Sciatic nerve (tissue), 2 donors: ENCODE measurements at regions not wholly inside any gene's neighbourhood (a gene's known extent, or its start where the extent isn't known, plus 50 kb on each side); places are given as distances from the start of the nearest gene placed in this dataset.
"Not testable (repeated sequence)": the region's sequence is repeated elsewhere in the genome, so short reads cannot be mapped to it uniquely, and the experiment has no call there.

Experiments
- ATAC-seq: fragments of 200-7000 bp; cut with Tn5 transposase; one replicate; pipeline ENCODE4 v1.9.1; 2020; ENCODE audit warnings: mild to moderate bottlenecking, moderate library complexity
- DNase-seq: peaks from one replicate; pipeline ENCODE4 v3.0.0-alpha.2; 2020; ENCODE audit warnings: low spot score
- intact Hi-C: fragments of 100-400 bp; cut with DNase I; formaldehyde crosslinking; loops from one replicate; pipeline ENCODE4 v1.14.2; 2022
- donor health status: DM: no; HTN: no; CAD: no.
- donor health status: DM: no; HTN: no; CAD: no.

DNA sequence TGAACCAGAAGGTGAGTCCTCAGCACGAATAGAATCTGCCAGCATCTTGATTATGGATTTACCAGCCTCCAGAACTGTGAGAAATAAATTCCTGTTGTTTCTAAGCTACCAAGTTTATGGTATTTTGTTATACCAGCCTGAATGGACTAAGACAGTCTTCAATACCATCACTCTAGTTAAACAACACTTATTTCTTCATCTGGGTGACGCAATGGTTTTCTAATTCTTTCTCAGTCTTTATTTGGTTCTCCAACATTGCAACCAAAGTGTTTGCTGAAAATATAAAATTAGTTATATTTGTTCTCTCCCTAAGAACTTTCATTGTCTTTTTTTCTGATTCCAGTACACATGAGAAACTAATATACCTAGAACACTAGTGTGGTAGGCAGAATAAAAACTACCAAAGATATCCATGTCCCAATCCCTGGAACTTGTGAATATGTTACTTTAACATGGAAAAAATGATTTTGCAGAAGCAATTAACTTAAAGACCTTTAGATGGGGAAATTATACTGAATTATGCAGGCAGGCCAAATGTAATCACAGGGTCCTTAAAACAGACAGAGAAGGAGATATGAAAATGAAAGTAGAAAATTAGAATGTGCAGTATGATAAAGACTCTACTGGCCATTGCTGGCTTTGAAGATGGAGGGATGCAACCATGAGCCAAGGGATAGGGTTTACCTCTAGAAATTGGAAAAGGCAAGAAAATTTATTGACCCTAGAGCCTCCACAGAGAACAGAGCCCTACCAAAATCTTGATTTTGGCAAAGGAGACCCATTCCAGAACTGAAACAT lies 1115.1 kb downstream of the PLA2G4A start:
- intact Hi-C loops = no loop called here
- no peak for DNase-seq
- ATAC-seq = no peak

GRCh38 chr1:187946661-187947060 lies 1117.9 kb downstream of the PLA2G4A start:
- ATAC-seq, intact Hi-C loops, DNase-seq: not testable (repeated sequence)

- ATAC-seq = no peak
- intact Hi-C loops = no loop called here
- DNase-seq = no peak
Measured at GRCh38 chr1:187947359-187947758, 1118.6 kb downstream of the PLA2G4A start.

- ATAC-seq (no peak), DNase-seq (no peak)
- intact Hi-C loops = no loop called here
Measured at GRCh38 chr1:187948170-187948794, 1119.5 kb downstream of the PLA2G4A start.

DNA sequence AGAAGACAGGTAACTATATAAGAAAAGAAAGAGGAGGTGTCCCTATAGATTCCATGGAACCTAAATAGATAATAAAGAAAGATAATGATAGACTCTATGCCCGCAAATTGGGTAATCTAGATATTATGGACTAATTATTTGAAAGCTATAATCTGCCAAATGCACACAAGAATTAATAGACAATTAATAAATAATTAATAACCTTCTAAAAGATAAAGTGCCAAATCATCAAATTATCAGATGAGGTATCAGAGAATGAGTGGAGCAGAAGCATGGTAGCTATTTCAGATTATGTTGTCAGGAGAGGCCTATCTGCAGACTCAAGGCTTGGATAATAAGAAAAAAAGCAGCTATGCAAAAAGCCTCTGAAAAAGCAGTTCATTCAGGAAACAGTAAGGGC lies 1120.8 kb downstream of the PLA2G4A start:
- DNase-seq (no peak), ATAC-seq (no peak)
- intact Hi-C loops = no loop called here

GRCh38 chr1:187951817-187952216 lies 1123.1 kb downstream of the PLA2G4A start:
- DNase-seq (no peak), ATAC-seq (no peak)
- intact Hi-C loops = no loop called here

GRCh38 chr1:187952446-187952845 lies 1123.7 kb downstream of the PLA2G4A start:
- intact Hi-C loops = no loop called here
- ATAC-seq (no peak), DNase-seq (no peak)

GRCh38 chr1:187956975-187957374 lies 1128.2 kb downstream of the PLA2G4A start:
- DNase-seq (no peak), ATAC-seq (no peak)
- intact Hi-C loops = no loop called here

- ATAC-seq = no peak
- DNase-seq = no peak
- intact Hi-C loops = no loop called here
Measured at GRCh38 chr1:187958207-187958606, 1129.5 kb downstream of the PLA2G4A start.

- ATAC-seq (no peak), DNase-seq (no peak)
- intact Hi-C loops = no loop called here
Measured at GRCh38 chr1:187959062-187959461, 1130.3 kb downstream of the PLA2G4A start.

- ATAC-seq (no peak), DNase-seq (no peak)
- intact Hi-C loops = no loop called here
Measured at GRCh38 chr1:187960125-187960638, 1131.4 kb downstream of the PLA2G4A start.

DNA sequence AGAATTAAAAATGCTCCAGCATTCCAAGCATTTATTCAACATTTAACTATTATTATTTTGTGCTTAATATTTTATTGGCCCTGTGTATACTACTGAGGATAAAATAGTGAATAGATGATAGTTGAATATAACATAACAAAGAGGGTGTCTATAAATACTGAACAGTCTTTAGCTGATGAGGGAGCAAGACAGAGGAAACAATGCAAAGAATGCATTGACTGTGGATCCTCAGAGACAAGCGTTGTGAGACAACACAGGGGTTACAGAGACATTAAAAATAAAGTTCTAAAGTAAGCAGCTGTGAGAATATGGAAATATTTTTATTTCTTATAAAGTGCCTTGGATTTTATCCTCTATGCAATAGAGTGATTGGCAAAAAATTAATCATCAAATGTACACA lies 1133.1 kb downstream of the PLA2G4A start:
- intact Hi-C loops = no loop called here
- no peak for DNase-seq
- ATAC-seq = no peak

DNA sequence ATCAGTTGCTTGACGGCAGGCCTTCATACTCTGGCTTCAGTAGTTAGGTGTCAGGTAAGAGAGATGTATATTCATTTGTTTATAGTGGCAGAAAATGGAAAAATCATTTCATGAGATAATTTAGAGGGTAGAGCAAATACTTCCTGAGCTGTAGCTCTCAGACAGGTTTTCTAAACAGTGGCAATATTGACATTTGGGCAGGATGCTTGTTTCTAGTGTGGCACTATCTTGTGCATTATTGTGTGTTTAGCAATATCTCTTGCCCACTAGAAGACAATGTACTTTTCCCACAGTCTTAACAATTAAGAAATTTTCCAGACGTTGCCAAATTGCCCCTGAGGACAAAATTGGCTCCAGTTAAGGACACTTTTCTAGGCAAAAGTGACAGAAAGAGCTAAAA lies 1143.1 kb downstream of the PLA2G4A start:
- intact Hi-C loops = no loop called here
- no peak for DNase-seq
- no peak for ATAC-seq

- no peak for ATAC-seq
- intact Hi-C loops = no loop called here
- no peak for DNase-seq
Measured at GRCh38 chr1:187977298-187977697, 1148.5 kb downstream of the PLA2G4A start.

DNA sequence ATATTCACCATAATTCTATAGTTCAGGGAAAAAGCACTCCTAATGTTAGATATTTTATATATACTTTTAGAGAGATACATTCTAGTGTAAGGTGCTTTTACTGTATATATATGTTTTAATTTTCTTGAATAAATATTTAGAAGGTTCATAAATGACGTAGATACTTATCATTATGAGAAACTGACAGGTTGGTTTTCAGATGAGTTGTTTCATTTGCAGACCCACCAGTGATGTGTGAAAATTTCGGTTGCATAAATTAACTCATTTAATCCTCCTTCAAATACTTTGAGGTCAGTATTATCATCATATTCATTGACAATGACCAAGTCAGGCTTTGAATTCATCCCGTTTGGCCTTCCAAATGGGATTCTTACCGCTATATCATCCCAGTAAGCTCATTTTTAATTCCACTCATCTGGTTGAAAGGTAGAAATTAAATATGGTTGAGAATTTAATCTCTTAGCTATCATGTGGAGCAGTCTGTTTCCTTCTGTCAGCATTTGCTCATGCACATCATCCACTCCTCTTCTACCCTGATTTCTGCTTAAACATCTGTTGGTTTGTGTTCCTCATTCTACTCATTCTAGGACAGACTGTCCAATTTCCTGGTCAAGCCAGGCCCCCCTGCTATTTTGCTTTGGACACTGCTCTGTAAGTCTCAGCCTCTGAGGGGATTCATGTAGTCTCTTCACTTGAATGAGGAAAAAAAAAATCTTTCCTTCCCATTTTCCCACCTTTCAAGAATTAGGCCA lies 1156.6 kb downstream of the PLA2G4A start:
- DNase-seq = no peak
- ATAC-seq = no peak
- intact Hi-C loops = no loop called here

GRCh38 chr1:187985897-187986654 lies 1157.3 kb downstream of the PLA2G4A start:
- no peak for ATAC-seq
- intact Hi-C loops = no loop called here
- DNase-seq = no peak

DNA sequence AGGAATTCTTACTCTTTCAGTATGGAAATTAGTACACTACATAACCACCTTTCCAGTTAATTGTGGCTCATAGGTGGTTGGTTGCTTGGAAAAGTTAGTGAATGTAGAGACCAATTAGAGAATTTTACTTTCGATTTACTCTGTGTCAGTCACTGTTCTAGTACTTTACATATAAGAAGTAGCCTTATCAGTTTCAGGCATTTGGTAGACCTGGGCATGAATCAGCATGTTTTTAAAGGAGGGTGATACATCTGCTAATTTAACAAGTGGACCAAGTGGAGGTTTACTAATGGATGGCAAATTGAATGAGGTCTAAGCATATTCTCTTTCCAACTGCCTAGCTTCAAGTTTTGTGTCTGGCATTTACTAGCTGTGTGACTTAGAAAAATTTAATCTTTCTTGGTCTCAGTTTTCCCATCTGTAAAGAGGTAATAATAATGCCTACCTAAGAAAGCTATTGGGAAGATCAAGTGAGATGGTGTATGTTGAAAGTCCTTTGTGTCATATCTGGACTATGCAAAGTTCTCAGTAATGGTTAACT lies 1158.6 kb downstream of the PLA2G4A start:
- ATAC-seq = no peak
- no peak for DNase-seq
- intact Hi-C loops = no loop called here

DNA sequence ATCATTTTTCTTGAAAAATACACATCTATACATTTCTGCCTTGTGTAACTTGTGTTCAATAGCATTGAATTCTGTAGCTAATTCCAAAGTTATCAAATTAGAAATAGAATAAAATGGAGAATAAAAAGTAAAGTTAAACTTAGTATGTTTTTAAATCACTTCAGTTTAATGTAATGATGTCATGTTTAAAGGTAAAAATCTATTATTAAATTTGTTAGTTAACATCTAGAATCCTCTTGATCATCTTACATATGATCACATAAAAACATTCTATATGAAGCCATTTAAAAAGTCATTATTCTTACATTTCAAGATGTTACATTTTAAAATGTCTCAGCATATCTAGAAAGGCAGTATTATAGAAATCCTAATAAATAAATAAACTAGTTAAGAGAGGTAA lies 1163.2 kb downstream of the PLA2G4A start:
- DNase-seq (no peak), ATAC-seq (no peak)
- intact Hi-C loops = no loop called here

GRCh38 chr1:187996780-187997179 lies 1168.0 kb downstream of the PLA2G4A start:
- ATAC-seq (no peak), DNase-seq (no peak)
- intact Hi-C loops = no loop called here
